ENCODE measurements at regions not wholly inside any gene's neighbourhood (a gene's known extent, or its start where the extent isn't known, plus 50 kb on each side); places are given as distances from the start of the nearest gene placed in this dataset.
A peak's percentile ranks its signal among the peaks of the same experiment; 100 is the strongest.

DNA sequence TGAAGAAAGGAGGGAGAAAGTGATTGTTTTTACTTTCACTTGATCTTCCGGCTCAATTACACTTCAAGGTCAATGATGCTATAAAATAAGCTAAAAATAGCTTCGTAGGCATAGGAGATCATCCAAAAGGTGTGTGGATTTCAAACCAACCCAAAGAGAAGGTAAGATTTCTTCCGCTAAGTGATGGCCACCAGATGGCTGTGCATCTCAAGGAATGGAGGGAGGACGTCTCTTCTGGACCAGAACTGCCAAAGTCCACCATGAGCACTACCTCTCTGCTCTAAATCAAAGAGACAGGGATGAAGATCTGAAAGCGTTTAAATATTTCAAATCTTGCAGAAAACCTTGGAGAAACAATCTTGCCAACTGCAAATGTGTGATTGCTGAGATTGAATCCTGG lies 199.1 kb upstream of the ZPLD1 start:
- TF ChIP-seq EZH2 (IDR thresholded peaks at IDR 0.05; ENCODE audit: low read length, missing control alignments), result no peak
- TF ChIP-seq, protein P1, sequence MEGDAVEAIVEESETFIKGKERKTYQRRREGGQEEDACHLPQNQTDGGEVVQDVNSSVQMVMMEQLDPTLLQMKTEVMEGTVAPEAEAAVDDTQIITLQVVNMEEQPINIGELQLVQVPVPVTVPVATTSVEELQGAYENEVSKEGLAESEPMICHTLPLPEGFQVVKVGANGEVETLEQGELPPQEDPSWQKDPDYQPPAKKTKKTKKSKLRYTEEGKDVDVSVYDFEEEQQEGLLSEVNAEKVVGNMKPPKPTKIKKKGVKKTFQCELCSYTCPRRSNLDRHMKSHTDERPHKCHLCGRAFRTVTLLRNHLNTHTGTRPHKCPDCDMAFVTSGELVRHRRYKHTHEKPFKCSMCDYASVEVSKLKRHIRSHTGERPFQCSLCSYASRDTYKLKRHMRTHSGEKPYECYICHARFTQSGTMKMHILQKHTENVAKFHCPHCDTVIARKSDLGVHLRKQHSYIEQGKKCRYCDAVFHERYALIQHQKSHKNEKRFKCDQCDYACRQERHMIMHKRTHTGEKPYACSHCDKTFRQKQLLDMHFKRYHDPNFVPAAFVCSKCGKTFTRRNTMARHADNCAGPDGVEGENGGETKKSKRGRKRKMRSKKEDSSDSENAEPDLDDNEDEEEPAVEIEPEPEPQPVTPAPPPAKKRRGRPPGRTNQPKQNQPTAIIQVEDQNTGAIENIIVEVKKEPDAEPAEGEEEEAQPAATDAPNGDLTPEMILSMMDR (conservative IDR thresholded peaks at IDR 0.05 in 1 of 2, IDR thresholded peaks at IDR 0.05 in 1 of 2; ENCODE audit: low read depth in 1 of 2, low read length in 2 of 2), result peak; percentile 20 to 81
- peak in 1 of 2 donors; percentile 62 for DNase-seq (ENCODE audit: low read depth in 2 of 2)

DNA sequence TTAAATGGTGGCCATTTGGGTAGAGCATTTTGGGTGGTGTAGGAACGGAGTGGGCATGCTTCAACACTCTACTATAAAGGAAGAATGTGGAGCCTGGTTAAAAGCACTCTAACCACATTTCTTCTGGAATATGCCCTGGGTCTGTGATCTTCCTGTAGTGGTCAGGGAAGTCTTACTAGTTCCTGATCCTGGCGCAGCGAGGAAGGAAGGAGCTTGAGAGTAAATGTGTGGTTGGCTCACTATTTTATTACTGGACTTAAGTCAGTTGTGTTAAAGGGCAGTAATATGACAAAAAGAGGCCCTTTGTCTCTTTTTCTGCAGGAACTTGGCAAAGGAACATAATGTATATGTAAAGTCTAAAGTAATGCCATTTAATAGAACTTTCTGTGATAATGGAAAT lies 197.6 kb upstream of the ZPLD1 start:
- no peaks in the 10 kb centered on the region for H3K27me3 ChIP-seq (ENCODE audit: control insufficient read depth, insufficient read depth, low read length)
- H3K79me2 ChIP-seq (ENCODE audit: control insufficient read depth, insufficient read depth, low read length), result no peaks in the 10 kb centered on the region
- no peak overlapping the region for H2AFZ ChIP-seq (ENCODE audit: low read length)
- no peak overlapping the region for H3K4me3 ChIP-seq (replicated peaks in 1 of 4; ENCODE audit: control extremely low read depth in 1 of 4, insufficient read depth in 1 of 4, low read depth in 3 of 4, low read length in 4 of 4)
- TF ChIP-seq, protein P1 (conservative IDR thresholded peaks at IDR 0.05 in 1 of 2, IDR thresholded peaks at IDR 0.05 in 1 of 2; ENCODE audit: low read depth in 1 of 2, low read length in 2 of 2), result no peak
- TF ChIP-seq EZH2 (IDR thresholded peaks at IDR 0.05; ENCODE audit: low read length, missing control alignments), result no peak
- H3K9me3 ChIP-seq (ENCODE audit: control insufficient read depth, insufficient read depth, low read depth, low read length), result no peaks in the 10 kb centered on the region
- no peaks in the 10 kb centered on the region for H3K4me1 ChIP-seq (ENCODE audit: control insufficient read depth, extremely low read depth, insufficient read depth, low read length)
- no peak overlapping the region for H3K9ac ChIP-seq (ENCODE audit: insufficient read depth, low read length)
- no peak overlapping the region for H3K27ac ChIP-seq (ENCODE audit: insufficient read depth, low read length)
- DNase-seq (ENCODE audit: low read depth in 2 of 2), result no peak
- H4K20me1 ChIP-seq (ENCODE audit: control insufficient read depth, extremely low read depth, insufficient read depth, low read length), result no peaks in the 10 kb centered on the region
- H3K4me2 ChIP-seq (ENCODE audit: extremely low read depth, insufficient read depth, low read length), result no peak overlapping the region
- H3K36me3 ChIP-seq (ENCODE audit: control insufficient read depth, insufficient read depth, low read length), result no peaks in the 10 kb centered on the region

More for the DNA sequence above, 199.1 kb upstream of the ZPLD1 start:
- H3K4me3 ChIP-seq (replicated peaks in 1 of 4; ENCODE audit: control extremely low read depth in 1 of 4, insufficient read depth in 1 of 4, low read depth in 3 of 4, low read length in 4 of 4), result no peak overlapping the region
- no peaks in the 10 kb centered on the region for H3K4me1 ChIP-seq (ENCODE audit: control insufficient read depth, extremely low read depth, insufficient read depth, low read length)
- no peaks in the 10 kb centered on the region for H3K27me3 ChIP-seq (ENCODE audit: control insufficient read depth, insufficient read depth, low read length)
- no peaks in the 10 kb centered on the region for H3K79me2 ChIP-seq (ENCODE audit: control insufficient read depth, insufficient read depth, low read length)
- H3K36me3 ChIP-seq (ENCODE audit: control insufficient read depth, insufficient read depth, low read length), result no peaks in the 10 kb centered on the region
- H3K9me3 ChIP-seq (ENCODE audit: control insufficient read depth, insufficient read depth, low read depth, low read length), result no peaks in the 10 kb centered on the region
- no peak overlapping the region for H2AFZ ChIP-seq (ENCODE audit: low read length)
- H3K9ac ChIP-seq (ENCODE audit: insufficient read depth, low read length), result no peak overlapping the region
- H4K20me1 ChIP-seq (ENCODE audit: control insufficient read depth, extremely low read depth, insufficient read depth, low read length), result no peaks in the 10 kb centered on the region
- H3K27ac ChIP-seq (ENCODE audit: insufficient read depth, low read length), result no peak overlapping the region
- H3K4me2 ChIP-seq (ENCODE audit: extremely low read depth, insufficient read depth, low read length), result no peak overlapping the region

DNA sequence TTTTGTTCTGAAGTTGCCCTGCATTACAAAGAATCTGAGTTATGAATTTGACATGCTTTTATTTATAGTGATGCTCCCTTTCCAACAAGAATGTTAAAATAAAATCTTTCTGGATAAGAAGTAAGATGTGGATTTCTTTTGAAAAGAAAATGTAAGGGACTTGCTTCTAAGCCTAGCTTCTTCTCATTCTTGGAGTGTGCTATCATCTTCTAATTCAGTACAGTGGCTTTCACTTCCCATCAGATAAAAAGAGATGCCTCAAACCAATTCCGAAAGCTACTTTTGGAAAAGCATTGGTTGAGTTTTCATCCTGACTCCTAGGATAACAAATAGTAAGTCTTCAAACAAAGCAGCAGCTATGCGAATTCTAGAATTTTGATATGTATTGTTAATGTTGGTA lies 197.0 kb upstream of the ZPLD1 start:
- H3K79me2 ChIP-seq (ENCODE audit: control insufficient read depth, insufficient read depth, low read length), result no peaks in the 10 kb centered on the region
- H3K27ac ChIP-seq (ENCODE audit: insufficient read depth, low read length), result no peak overlapping the region
- no peak overlapping the region for H3K9ac ChIP-seq (ENCODE audit: insufficient read depth, low read length)
- no peak overlapping the region for H3K4me2 ChIP-seq (ENCODE audit: extremely low read depth, insufficient read depth, low read length)
- H4K20me1 ChIP-seq (ENCODE audit: control insufficient read depth, extremely low read depth, insufficient read depth, low read length), result no peaks in the 10 kb centered on the region
- H3K4me3 ChIP-seq (replicated peaks in 1 of 4; ENCODE audit: control extremely low read depth in 1 of 4, insufficient read depth in 1 of 4, low read depth in 3 of 4, low read length in 4 of 4), result no peak overlapping the region
- TF ChIP-seq EZH2 (IDR thresholded peaks at IDR 0.05; ENCODE audit: low read length, missing control alignments), result no peak
- TF ChIP-seq, protein P1 (conservative IDR thresholded peaks at IDR 0.05 in 1 of 2, IDR thresholded peaks at IDR 0.05 in 1 of 2; ENCODE audit: low read depth in 1 of 2, low read length in 2 of 2), result no peak
- no peaks in the 10 kb centered on the region for H3K9me3 ChIP-seq (ENCODE audit: control insufficient read depth, insufficient read depth, low read depth, low read length)
- H3K4me1 ChIP-seq (ENCODE audit: control insufficient read depth, extremely low read depth, insufficient read depth, low read length), result no peaks in the 10 kb centered on the region
- no peaks in the 10 kb centered on the region for H3K36me3 ChIP-seq (ENCODE audit: control insufficient read depth, insufficient read depth, low read length)
- H3K27me3 ChIP-seq (ENCODE audit: control insufficient read depth, insufficient read depth, low read length), result no peaks in the 10 kb centered on the region
- DNase-seq (ENCODE audit: low read depth in 2 of 2), result peak in 1 of 2 donors; percentile 27
- no peak overlapping the region for H2AFZ ChIP-seq (ENCODE audit: low read length)

All from fibroblast of lung (primary cell).